HepG2 (cell line): ENCODE measurements at regions not wholly inside any gene's neighbourhood (a gene's known extent, or its start where the extent isn't known, plus 50 kb on each side); places are given as distances from the start of the nearest gene placed in this dataset.

Experiments
- ATAC-seq: fragments of 200-7000 bp; cut with Tn5 transposase; 3 replicates; pipeline ENCODE4 v1.9.1; 2020; ENCODE audit warnings: mild to moderate bottlenecking, moderate library complexity
- BruUV-seq: library from RNA; stranded (reverse); fragments of 400-500 nt; replicated peaks from 2 replicates; lab custom pipeline; 2021; lab: Mats Ljungman, UMichigan
- CTCF ChIA-PET: fragments of 300-600 bp; formaldehyde crosslinking; extraction: SDS; loops from one replicate; lab custom pipeline; 2021; ENCODE audit warnings: low total read pairs, inconsistent platforms, low intra/inter-chr PET ratio; lab: Yijun Ruan, JAX
- POLR2A ChIA-PET: fragments of 350-600 bp; sonication (Branson Sonifier 250); formaldehyde crosslinking; loops from one replicate; lab custom pipeline; 2020; ENCODE audit warnings: antibody characterized with exemption, inconsistent platforms; lab: Yijun Ruan, JAX
- DNase-seq: peaks from one replicate; pipeline ENCODE4 v3.0.0-alpha.2; 2015; ENCODE audit warnings: low spot score
- FAIRE-seq: peaks from 3 replicates; lab custom pipeline; 2011; peaks lifted over from hg19 to GRCh38; lab: Jason Lieb, UNC
- H2AFZ ChIP-seq: one replicate; pipeline ENCODE4 v1.6.1; 2011; ENCODE audit warnings: low read length, inconsistent platforms
- H3K27ac ChIP-seq: fragments of 300-600 bp; 3 replicates; pipeline ENCODE4 v1.8.0; 2011; ENCODE audit warnings: mixed run types, mild to moderate bottlenecking, mixed read lengths, low read length, inconsistent platforms; ENCODE audit not compliant: insufficient read depth; ENCODE audit errors: extremely low read length
- H3K27me3 ChIP-seq, 2 experiments: fragments of 200-600 bp in 1 of 2; 2 replicates in 1 of 2; 3 replicates in 1 of 2; pipeline versions ENCODE4 v1.6.0 to v1.8.0; 2011; ENCODE audit warnings: low read length in 2 of 2, mild to moderate bottlenecking in 2 of 2, moderate library complexity in 2 of 2, inconsistent platforms in 1 of 2; ENCODE audit not compliant: insufficient read depth in 2 of 2, control insufficient read depth in 1 of 2
- H3K36me3 ChIP-seq, 2 experiments: fragments of 200-600 bp in 1 of 2; replicated peaks in 1 of 2; 2 replicates in 1 of 2; 3 replicates in 1 of 2; pipeline versions ENCODE4 v1.5.1 to v1.8.0; 2011; ENCODE audit warnings: low read length in 2 of 2, inconsistent platforms in 1 of 2; ENCODE audit not compliant: insufficient read depth in 2 of 2, control insufficient read depth in 1 of 2
- H3K4me1 ChIP-seq: 2 replicates; pipeline ENCODE4 v1.5.1; 2012; ENCODE audit warnings: low read length, inconsistent platforms; ENCODE audit not compliant: insufficient read depth
- H3K4me2 ChIP-seq: 2 replicates; pipeline ENCODE4 v1.6.0; 2011; ENCODE audit warnings: low read depth, low read length, inconsistent platforms
- H3K4me3 ChIP-seq, 3 experiments: fragments of 200-600 bp in 1 of 3; sonication (generic), shearing (Covaris generic) in 1 of 3; replicated peaks in 1 of 3; 2 replicates each; pipeline ENCODE4 v1.5.1; 2011 to 2016; ENCODE audit warnings: low read length in 3 of 3, inconsistent platforms in 2 of 3, low read depth in 2 of 3, mild to moderate bottlenecking in 2 of 3, control low read depth in 1 of 3, mixed read lengths in 1 of 3; ENCODE audit not compliant: insufficient read depth in 1 of 3
- H3K79me2 ChIP-seq: one replicate; pipeline ENCODE4 v1.6.1; 2011; ENCODE audit warnings: low read length, inconsistent platforms; ENCODE audit not compliant: insufficient read depth
- H3K9ac ChIP-seq: 2 replicates; pipeline ENCODE4 v1.6.0; 2011; ENCODE audit warnings: mild to moderate bottlenecking, low read depth, low read length, inconsistent platforms; ENCODE audit not compliant: insufficient read depth
- H3K9me3 ChIP-seq: 2 replicates; pipeline ENCODE4 v1.5.1; 2012; ENCODE audit warnings: mild to moderate bottlenecking, low read length
- H4K20me1 ChIP-seq: 2 replicates; pipeline ENCODE4 v1.6.0; 2011; ENCODE audit warnings: inconsistent platforms, mild to moderate bottlenecking, low read length, moderate library complexity; ENCODE audit not compliant: insufficient read depth
- ELF4 ChIP-seq: sonication (generic); formaldehyde crosslinking; IDR thresholded peaks from 2 replicates; pipeline ENCODE4 v1.5.0; 2020; ENCODE audit warnings: missing genetic modification reagents, mild to moderate bottlenecking, moderate library complexity, borderline replicate concordance
- KDM4B ChIP-seq: sonication (generic); formaldehyde crosslinking; IDR thresholded peaks from 2 replicates; pipeline ENCODE4 v1.4.0; 2020; ENCODE audit warnings: missing genetic modification reagents
- KLF15 ChIP-seq: sonication (generic); formaldehyde crosslinking; IDR thresholded peaks from 2 replicates; pipeline ENCODE4 v1.8.1; 2023; ENCODE audit warnings: borderline replicate concordance, mild to moderate bottlenecking, inconsistent platforms, missing genetic modification reagents, mixed read lengths
- RAD51 ChIP-seq: fragments of 450-650 bp; IDR thresholded peaks from 2 replicates; pipeline ENCODE4 v1.6.1; 2016; ENCODE audit warnings: borderline replicate concordance
- SMC3 ChIP-seq: IDR thresholded peaks from 2 replicates; pipeline ENCODE4 v1.6.1; 2011; ENCODE audit warnings: low read length, improper control_type of control experiment
- SPEN ChIP-seq: sonication (generic); formaldehyde crosslinking; IDR thresholded peaks from 2 replicates; pipeline ENCODE4 v1.5.1; 2020; ENCODE audit warnings: low read depth, mild to moderate bottlenecking, missing genetic modification reagents
- ZNF251 ChIP-seq: sonication (generic); formaldehyde crosslinking; IDR thresholded peaks from 2 replicates; pipeline ENCODE4 v1.9.0; 2021; ENCODE audit warnings: mild to moderate bottlenecking, missing genetic modification reagents
- ZNF451 ChIP-seq: sonication (generic); formaldehyde crosslinking; IDR thresholded peaks from 2 replicates; pipeline ENCODE4 v1.5.0; 2020; ENCODE audit warnings: mild to moderate bottlenecking, missing genetic modification reagents
- ZNF557 ChIP-seq: sonication (generic); formaldehyde crosslinking; IDR thresholded peaks from 2 replicates; pipeline ENCODE4 v1.4.0; 2020; ENCODE audit warnings: missing genetic modification reagents
- ZNF558 ChIP-seq: sonication (generic); formaldehyde crosslinking; IDR thresholded peaks from 2 replicates; pipeline ENCODE4 v1.9.0; 2022; ENCODE audit warnings: mild to moderate bottlenecking, missing genetic modification reagents, borderline replicate concordance
- ZNF577 ChIP-seq: sonication (generic); formaldehyde crosslinking; IDR thresholded peaks from 2 replicates; pipeline ENCODE4 v1.4.0; 2020; ENCODE audit warnings: mild to moderate bottlenecking, low read depth, missing genetic modification reagents, borderline replicate concordance
- ZNF7 ChIP-seq: IDR thresholded peaks from 2 replicates; pipeline ENCODE4 v1.6.1; 2016; ENCODE audit warnings: missing biosample characterization, missing genetic modification reagents
- ZNF766 ChIP-seq: sonication (generic); formaldehyde crosslinking; IDR thresholded peaks from 2 replicates; pipeline ENCODE4 v1.5.0; 2020; ENCODE audit warnings: missing genetic modification reagents, borderline replicate concordance
- ZSCAN20 ChIP-seq: sonication (generic); formaldehyde crosslinking; IDR thresholded peaks from 2 replicates; pipeline ENCODE4 v1.4.0; 2020; ENCODE audit warnings: missing genetic modification reagents, mild to moderate bottlenecking, borderline replicate concordance
- WGBS: methylation state at CpG from one replicate; pipeline ENCODE4 v1.1.6; 2017; ENCODE audit warnings: low lambda C conversion rate; 5-methylcytosine and 5-hydroxymethylcytosine counted together
- in situ Hi-C: cut with HindIII; loops from 2 replicates; pipeline ENCODE4 v1.10.0; 2017; ENCODE audit warnings: low pct_unique_long_range_greater_than_20kb; ENCODE audit not compliant: extremely low pct_ligation_motif_present
- intact Hi-C: fragments of 100-400 bp; cut with micrococcal nuclease; formaldehyde crosslinking; loops from one replicate; pipeline ENCODE4 v1.10.0; 2022; ENCODE audit not compliant: unreplicated experiment
- TF ChIP-seq, protein P1 (sequence below): sonication (generic); formaldehyde crosslinking; IDR thresholded peaks from 2 replicates; pipeline ENCODE4 v1.4.0; 2020; ENCODE audit warnings: missing genetic modification reagents; ENCODE audit errors: not compliant biosample characterization
- TF ChIP-seq, protein P2 (sequence below): sonication (generic); formaldehyde crosslinking; IDR thresholded peaks from 2 replicates; pipeline ENCODE4 v1.5.0; 2020; ENCODE audit warnings: missing genetic modification reagents
- TF ChIP-seq, protein P3 (sequence below): sonication (generic); formaldehyde crosslinking; conservative IDR thresholded peaks from 2 replicates; pipeline ENCODE4 v1.8.0; 2022; ENCODE audit warnings: missing genetic modification reagents
- TF ChIP-seq, protein P4 (sequence below): sonication (generic); formaldehyde crosslinking; IDR thresholded peaks from 2 replicates; pipeline ENCODE4 v1.5.0; 2020; ENCODE audit warnings: mild to moderate bottlenecking, missing genetic modification reagents, borderline replicate concordance

DNA sequence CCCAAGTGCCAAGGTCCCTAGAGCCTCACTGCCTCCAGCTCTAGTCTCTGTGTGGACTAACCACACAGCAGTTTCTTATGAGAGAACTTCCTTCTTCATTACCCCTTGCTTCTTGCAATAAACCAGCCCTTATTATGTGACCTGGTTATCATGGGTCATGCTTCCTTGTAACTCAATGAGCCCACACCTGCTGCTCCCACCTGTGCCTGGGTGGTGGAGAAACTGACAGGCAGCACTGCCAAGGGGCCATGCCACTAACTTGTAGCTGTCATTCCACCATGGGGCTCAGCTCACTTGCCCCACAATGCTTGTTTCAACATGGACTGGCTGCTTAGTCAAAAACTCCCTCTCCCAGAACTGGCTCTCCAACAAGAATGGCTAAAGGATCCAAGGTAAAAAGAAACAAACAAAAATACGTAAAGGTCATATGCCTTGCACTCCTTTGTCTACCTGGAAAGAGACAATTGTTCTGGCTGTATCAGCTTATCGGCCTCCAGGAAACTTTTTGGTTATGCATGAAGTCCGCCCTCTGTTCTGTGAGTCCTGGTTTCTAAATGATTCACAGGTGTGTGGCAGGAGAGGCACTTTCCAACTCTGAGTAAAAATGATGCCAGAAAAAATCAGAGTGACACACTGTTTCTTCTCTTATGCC lies 446.4 kb downstream of the COG6 start:
- Histone ChIP-seq H4K20me1 (no peaks in the 10 kb centered on the region), H3K4me3 (no peak overlapping the region), H3K36me3 (no peaks in the 10 kb centered on the region), H3K27me3 (peaks cover 1 to 11% of the 10 kb centered on the region in 2 experiments; a peak in 2 of 5 replicates), H3K79me2 (no peaks in the 10 kb centered on the region), H3K4me2 (no peak overlapping the region), H3K9ac (no peak overlapping the region), H3K4me1 (peaks cover 17% of the 10 kb centered on the region), H3K27ac (no peak overlapping the region), H2AFZ (no peak overlapping the region), H3K9me3 (0 out of 2 replicates have a peak, but pooled peaks cover 3% of the 10 kb centered on the region)
- no peak for DNase-seq
- intact Hi-C loops, result no loop called here
- no peak for TF ChIP-seq ZNF766
- TF ChIP-seq, protein P1, sequence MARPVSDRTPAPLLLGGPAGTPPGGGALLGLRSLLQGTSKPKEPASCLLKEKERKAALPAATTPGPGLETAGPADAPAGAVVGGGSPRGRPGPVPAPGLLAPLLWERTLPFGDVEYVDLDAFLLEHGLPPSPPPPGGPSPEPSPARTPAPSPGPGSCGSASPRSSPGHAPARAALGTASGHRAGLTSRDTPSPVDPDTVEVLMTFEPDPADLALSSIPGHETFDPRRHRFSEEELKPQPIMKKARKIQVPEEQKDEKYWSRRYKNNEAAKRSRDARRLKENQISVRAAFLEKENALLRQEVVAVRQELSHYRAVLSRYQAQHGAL, result no peak
- no peak for TF ChIP-seq ZNF251
- TF ChIP-seq KDM4B (CRISPR knock-in tag), result no peak
- no peak for TF ChIP-seq SMC3
- no peak for TF ChIP-seq ZNF557 (CRISPR knock-in tag)
- TF ChIP-seq, protein P2, sequence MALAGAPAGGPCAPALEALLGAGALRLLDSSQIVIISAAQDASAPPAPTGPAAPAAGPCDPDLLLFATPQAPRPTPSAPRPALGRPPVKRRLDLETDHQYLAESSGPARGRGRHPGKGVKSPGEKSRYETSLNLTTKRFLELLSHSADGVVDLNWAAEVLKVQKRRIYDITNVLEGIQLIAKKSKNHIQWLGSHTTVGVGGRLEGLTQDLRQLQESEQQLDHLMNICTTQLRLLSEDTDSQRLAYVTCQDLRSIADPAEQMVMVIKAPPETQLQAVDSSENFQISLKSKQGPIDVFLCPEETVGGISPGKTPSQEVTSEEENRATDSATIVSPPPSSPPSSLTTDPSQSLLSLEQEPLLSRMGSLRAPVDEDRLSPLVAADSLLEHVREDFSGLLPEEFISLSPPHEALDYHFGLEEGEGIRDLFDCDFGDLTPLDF, result no peak
- TF ChIP-seq SPEN (CRISPR knock-in tag), result no peak
- no peak for TF ChIP-seq ZSCAN20
- no peak for TF ChIP-seq ZNF451
- TF ChIP-seq, protein P3, sequence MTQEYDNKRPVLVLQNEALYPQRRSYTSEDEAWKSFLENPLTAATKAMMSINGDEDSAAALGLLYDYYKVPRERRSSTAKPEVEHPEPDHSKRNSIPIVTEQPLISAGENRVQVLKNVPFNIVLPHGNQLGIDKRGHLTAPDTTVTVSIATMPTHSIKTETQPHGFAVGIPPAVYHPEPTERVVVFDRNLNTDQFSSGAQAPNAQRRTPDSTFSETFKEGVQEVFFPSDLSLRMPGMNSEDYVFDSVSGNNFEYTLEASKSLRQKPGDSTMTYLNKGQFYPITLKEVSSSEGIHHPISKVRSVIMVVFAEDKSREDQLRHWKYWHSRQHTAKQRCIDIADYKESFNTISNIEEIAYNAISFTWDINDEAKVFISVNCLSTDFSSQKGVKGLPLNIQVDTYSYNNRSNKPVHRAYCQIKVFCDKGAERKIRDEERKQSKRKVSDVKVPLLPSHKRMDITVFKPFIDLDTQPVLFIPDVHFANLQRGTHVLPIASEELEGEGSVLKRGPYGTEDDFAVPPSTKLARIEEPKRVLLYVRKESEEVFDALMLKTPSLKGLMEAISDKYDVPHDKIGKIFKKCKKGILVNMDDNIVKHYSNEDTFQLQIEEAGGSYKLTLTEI (CRISPR knock-in tag), result no peak
- TF ChIP-seq ZNF558 (CRISPR knock-in tag), result no peak
- no peak for TF ChIP-seq ZNF7 (CRISPR knock-in tag)
- TF ChIP-seq, protein P4, sequence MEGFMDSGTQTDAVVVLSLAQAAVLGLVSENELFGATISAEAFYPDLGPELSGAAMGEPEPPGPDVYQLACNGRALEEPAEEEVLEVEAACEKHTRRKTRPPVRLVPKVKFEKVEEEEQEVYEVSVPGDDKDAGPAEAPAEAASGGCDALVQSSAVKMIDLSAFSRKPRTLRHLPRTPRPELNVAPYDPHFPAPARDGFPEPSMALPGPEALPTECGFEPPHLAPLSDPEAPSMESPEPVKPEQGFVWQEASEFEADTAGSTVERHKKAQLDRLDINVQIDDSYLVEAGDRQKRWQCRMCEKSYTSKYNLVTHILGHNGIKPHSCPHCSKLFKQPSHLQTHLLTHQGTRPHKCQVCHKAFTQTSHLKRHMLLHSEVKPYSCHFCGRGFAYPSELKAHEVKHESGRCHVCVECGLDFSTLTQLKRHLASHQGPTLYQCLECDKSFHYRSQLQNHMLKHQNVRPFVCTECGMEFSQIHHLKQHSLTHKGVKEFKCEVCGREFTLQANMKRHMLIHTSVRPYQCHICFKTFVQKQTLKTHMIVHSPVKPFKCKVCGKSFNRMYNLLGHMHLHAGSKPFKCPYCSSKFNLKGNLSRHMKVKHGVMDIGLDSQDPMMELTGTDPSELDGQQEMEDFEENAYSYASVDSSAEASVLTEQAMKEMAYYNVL (CRISPR knock-in tag), result no peak
- TF ChIP-seq RAD51, result no peak
- no peak for TF ChIP-seq KLF15
- no peak for TF ChIP-seq ZNF577 (CRISPR knock-in tag)
- no peak for TF ChIP-seq ELF4 (CRISPR knock-in tag)
- 73% methylated on average over 3 of the region's 3 CpGs for WGBS
- no peak for FAIRE-seq
- ChIA-PET CTCF (no interaction called here), POLR2A (no interaction called here)
- ATAC-seq, result no peak
- BruUV-seq, result no TSS peak
- in situ Hi-C loops, result no loop called here
